H9 (cell line): ENCODE measurements at regions not wholly inside any gene's neighbourhood (a gene's known extent, or its start where the extent isn't known, plus 50 kb on each side); places are given as distances from the start of the nearest gene placed in this dataset.

Experiments
- DNase-seq: peaks from one replicate; pipeline ENCODE4 v3.0.0-alpha.2; 2017
- H2AFZ ChIP-seq: one replicate; pipeline ENCODE4 v1.6.1; 2013; ENCODE audit warnings: mild to moderate bottlenecking, low read length, control low read depth, moderate library complexity
- H2AK5ac ChIP-seq: 2 replicates; pipeline ENCODE4 v1.6.1; 2013; ENCODE audit warnings: low read length, control low read depth, mixed read lengths; ENCODE audit not compliant: insufficient read length
- H2BK120ac ChIP-seq: one replicate; pipeline ENCODE4 v1.6.1; 2013; ENCODE audit warnings: low read depth, mild to moderate bottlenecking, low read length, control low read depth, inconsistent platforms; ENCODE audit not compliant: poor library complexity, severe bottlenecking
- H2BK12ac ChIP-seq: 2 replicates; pipeline ENCODE4 v1.6.1; 2013; ENCODE audit warnings: low read length, control low read depth, mixed read lengths, low read depth; ENCODE audit not compliant: insufficient read length
- H2BK15ac ChIP-seq: 2 replicates; pipeline ENCODE4 v1.6.1; 2013; ENCODE audit warnings: low read depth, low read length, control low read depth
- H2BK20ac ChIP-seq: one replicate; pipeline ENCODE4 v1.6.1; 2013; ENCODE audit warnings: low read depth, mild to moderate bottlenecking, low read length, control low read depth, inconsistent platforms; ENCODE audit not compliant: poor library complexity, severe bottlenecking
- H2BK5ac ChIP-seq: 2 replicates; pipeline ENCODE4 v1.6.1; 2013; ENCODE audit warnings: low read length, control low read depth, mixed read lengths; ENCODE audit not compliant: insufficient read length
- H3K14ac ChIP-seq: 2 replicates; pipeline ENCODE4 v1.6.1; 2013; ENCODE audit warnings: low read length, control low read depth; ENCODE audit not compliant: insufficient read depth
- H3K18ac ChIP-seq: 2 replicates; pipeline ENCODE4 v1.6.1; 2013; ENCODE audit warnings: low read depth, mild to moderate bottlenecking, mixed read lengths, low read length, control low read depth; ENCODE audit not compliant: insufficient read length
- H3K23ac ChIP-seq: 2 replicates; pipeline ENCODE4 v1.6.1; 2013; ENCODE audit warnings: low read length, control low read depth, mixed read lengths, low read depth; ENCODE audit not compliant: insufficient read length
- H3K23me2 ChIP-seq: 2 replicates; pipeline ENCODE4 v1.6.1; 2013; ENCODE audit warnings: low read depth, mild to moderate bottlenecking, mixed read lengths, low read length, control low read depth; ENCODE audit not compliant: insufficient read length, poor library complexity, severe bottlenecking
- H3K27ac ChIP-seq: 2 replicates; pipeline ENCODE4 v1.5.1; 2013; ENCODE audit warnings: low read length, control low read depth, mixed read lengths, low read depth; ENCODE audit not compliant: insufficient read length
- H3K27me3 ChIP-seq: 2 replicates; pipeline ENCODE4 v1.6.1; 2013; ENCODE audit warnings: low read length, control low read depth, inconsistent platforms; ENCODE audit not compliant: insufficient read depth
- H3K4ac ChIP-seq: 2 replicates; pipeline ENCODE4 v1.6.1; 2013; ENCODE audit warnings: low read depth, mild to moderate bottlenecking, control low read depth, inconsistent platforms, low read length, moderate library complexity
- H3K4me1 ChIP-seq: 2 replicates; pipeline ENCODE4 v1.6.1; 2013; ENCODE audit warnings: low read length, control low read depth, inconsistent platforms; ENCODE audit not compliant: insufficient read depth
- H3K4me2 ChIP-seq: 2 replicates; pipeline ENCODE4 v1.6.1; 2013; ENCODE audit warnings: low read length, control low read depth, mixed read lengths; ENCODE audit not compliant: insufficient read length, insufficient read depth
- H3K56ac ChIP-seq: 2 replicates; pipeline ENCODE4 v1.6.1; 2013; ENCODE audit warnings: low read depth, mild to moderate bottlenecking, mixed read lengths, low read length, control low read depth; ENCODE audit not compliant: insufficient read length
- H3K79me1 ChIP-seq: 2 replicates; pipeline ENCODE4 v1.6.1; 2013; ENCODE audit warnings: low read depth, mild to moderate bottlenecking, moderate library complexity, low read length, control low read depth, inconsistent platforms; ENCODE audit not compliant: insufficient read depth, poor library complexity, severe bottlenecking
- H3K79me2 ChIP-seq: 2 replicates; pipeline ENCODE4 v1.6.1; 2013; ENCODE audit warnings: low read length, control low read depth, inconsistent platforms; ENCODE audit not compliant: insufficient read depth
- H3K9ac ChIP-seq: 2 replicates; pipeline ENCODE4 v1.6.1; 2013; ENCODE audit warnings: low read length, control low read depth, mixed read lengths; ENCODE audit not compliant: insufficient read length; ENCODE audit errors: extremely low read depth
- H3K9me3 ChIP-seq: one replicate; pipeline ENCODE4 v1.6.1; 2013; ENCODE audit warnings: low read depth, low read length, inconsistent platforms; ENCODE audit not compliant: control insufficient read depth
- H3T11ph ChIP-seq: one replicate; pipeline ENCODE4 v1.6.1; 2013; ENCODE audit warnings: mild to moderate bottlenecking, low read length, control low read depth, inconsistent platforms
- H4K20me1 ChIP-seq: one replicate; pipeline ENCODE4 v1.6.1; 2013; ENCODE audit not compliant: control insufficient read depth, insufficient read length, insufficient read depth
- H4K5ac ChIP-seq: 2 replicates; pipeline ENCODE4 v1.6.1; 2013; ENCODE audit warnings: low read depth, mild to moderate bottlenecking, mixed read lengths, low read length, control low read depth; ENCODE audit not compliant: insufficient read length
- H4K8ac ChIP-seq: replicated peaks from 2 replicates; pipeline ENCODE4 v1.6.1; 2013; ENCODE audit warnings: low read length, control low read depth, mixed read lengths, low read depth; ENCODE audit not compliant: insufficient read length
- H4K91ac ChIP-seq: 2 replicates; pipeline ENCODE4 v1.6.1; 2013; ENCODE audit warnings: low read depth, mild to moderate bottlenecking, moderate library complexity, mixed read lengths, low read length, control low read depth; ENCODE audit not compliant: insufficient read length
- H3K27ac Mint-ChIP-seq, 3 experiments: 2 replicates in 2 of 3; 3 replicates in 1 of 3; pipeline ENCODE4 v1.8.0; 2020 to 2021; ENCODE audit warnings: mixed read lengths in 3 of 3, mild to moderate bottlenecking in 1 of 3, moderate library complexity in 1 of 3
- H3K27me3 Mint-ChIP-seq: 2 replicates; pipeline ENCODE4 v1.8.0; 2021; ENCODE audit warnings: low read depth, mild to moderate bottlenecking, moderate library complexity, mixed read lengths
- H3K36me3 Mint-ChIP-seq, 3 experiments: 2 replicates in 2 of 3; 3 replicates in 1 of 3; pipeline ENCODE4 v1.8.0; 2020 to 2021; ENCODE audit warnings: low read depth in 3 of 3, mixed read lengths in 3 of 3; ENCODE audit not compliant: insufficient read depth in 1 of 3
- H3K4me1 Mint-ChIP-seq, 2 experiments: 2 replicates each; pipeline ENCODE4 v1.8.0; 2020; ENCODE audit warnings: mixed read lengths in 2 of 2
- H3K4me3 Mint-ChIP-seq, 2 experiments: 2 replicates in 1 of 2; 3 replicates in 1 of 2; pipeline ENCODE4 v1.8.0; 2020 to 2021; ENCODE audit warnings: mild to moderate bottlenecking in 2 of 2, mixed read lengths in 2 of 2, moderate library complexity in 1 of 2
- H3K9me3 Mint-ChIP-seq, 2 experiments: 2 replicates in 1 of 2; 3 replicates in 1 of 2; pipeline ENCODE4 v1.8.0; 2020; ENCODE audit warnings: mild to moderate bottlenecking in 2 of 2, mixed read lengths in 2 of 2, moderate library complexity in 1 of 2
- CTCF ChIP-seq: fragments of 200-600 bp; sonication (generic); conservative IDR thresholded peaks from 3 replicates; pipeline ENCODE4 v1.8.0; 2021; ENCODE audit warnings: antibody characterized with exemption, mild to moderate bottlenecking
- WGBS: extraction: QIAGEN DNeasy Blood & Tissue Kit; methylation state at CpG from one replicate; pipeline ENCODE4 v1.1.7; 2013; ENCODE audit warnings: missing lambda C conversion rate, low lambda C conversion rate, mixed read lengths; ENCODE audit not compliant: insufficient read length; ENCODE audit errors: extremely low coverage; 5-methylcytosine and 5-hydroxymethylcytosine counted together

GRCh38 chr2:217706513-217706912 is 296.3 kb downstream of the TNS1 start:
- Histone ChIP-seq H2BK15ac (no peak overlapping the region), H3K4ac (no peak overlapping the region), H2BK20ac (no peak overlapping the region), H2BK12ac (no peak overlapping the region), H2AFZ (no peak overlapping the region), H3K23ac (no peak overlapping the region), H3T11ph (no peak overlapping the region), H3K27me3 (no peaks in the 10 kb centered on the region), H3K4me2 (no peak overlapping the region), H3K18ac (no peak overlapping the region), H3K23me2 (no peaks in the 10 kb centered on the region), H2AK5ac (no peak overlapping the region), H3K9me3 (no peaks in the 10 kb centered on the region), H3K56ac (no peak overlapping the region), H3K27ac (no peak overlapping the region), H3K79me1 (no peaks in the 10 kb centered on the region), H4K8ac (no peak overlapping the region), H2BK120ac (no peak overlapping the region), H3K14ac (no peak overlapping the region; the same call in 1 of the 2 replicates), H3K79me2 (no peaks in the 10 kb centered on the region), H3K4me1 (no peaks in the 10 kb centered on the region), H3K9ac (no peak overlapping the region), H2BK5ac (no peak overlapping the region), H4K91ac (no peak overlapping the region), H4K20me1 (no peaks in the 10 kb centered on the region), H4K5ac (no peak overlapping the region)
- TF ChIP-seq CTCF, result no peak
- H3K9me3 Mint-ChIP-seq, result no peaks in the 10 kb centered on the region
- H3K4me1 Mint-ChIP-seq, result peaks cover 3 to 4% of the 10 kb centered on the region in 2 experiments; a peak in 2 of 4 replicates
- H3K4me3 Mint-ChIP-seq, result no peak overlapping the region
- no CpG with 5 or more reads among the region's 2 CpGs for WGBS
- peaks cover 8% of the 10 kb centered on the region for H3K27me3 Mint-ChIP-seq
- H3K27ac Mint-ChIP-seq, result no peak overlapping the region; a peak in 1 of 7 replicates
- no peaks in the 10 kb centered on the region; a peak in 1 of 7 replicates for H3K36me3 Mint-ChIP-seq
- DNase-seq, result no peak
